ENCODE measurements at regions not wholly inside any gene's neighbourhood (a gene's known extent, or its start where the extent isn't known, plus 50 kb on each side); places are given as distances from the start of the nearest gene placed in this dataset.

DNA sequence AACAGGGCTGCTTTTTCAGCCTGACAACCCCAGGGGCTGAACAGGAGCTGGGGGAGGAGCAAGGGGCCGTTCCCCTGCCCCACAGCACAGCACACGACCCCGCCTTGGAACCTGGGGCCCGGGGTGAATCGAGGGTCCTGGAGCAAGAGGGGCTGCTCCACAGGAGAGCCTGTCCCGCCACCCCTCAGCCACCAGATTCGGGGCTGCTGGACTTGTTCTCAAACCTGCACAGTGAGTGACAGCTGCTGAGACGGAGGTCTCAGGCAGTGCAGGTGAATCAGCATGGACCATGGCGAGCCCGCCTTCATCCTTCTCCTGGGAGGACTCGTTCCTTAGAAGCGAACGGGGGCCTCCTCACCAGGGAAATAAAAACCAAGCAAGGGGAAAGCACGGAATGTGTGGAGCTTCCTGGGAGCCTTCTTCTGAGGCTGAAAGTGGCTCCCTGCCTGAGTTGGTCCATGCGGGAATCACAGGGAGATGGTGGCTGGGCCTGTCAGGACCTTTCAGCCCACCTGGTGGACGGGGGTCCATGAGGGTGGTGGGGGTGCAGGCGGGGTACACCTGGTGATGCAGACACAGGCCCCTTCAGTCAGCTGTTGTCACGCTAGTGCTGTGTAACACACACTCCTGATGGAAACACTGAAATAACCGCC lies 125.4 kb downstream of the SIK1 start:
- TF ChIP-seq, protein P1, sequence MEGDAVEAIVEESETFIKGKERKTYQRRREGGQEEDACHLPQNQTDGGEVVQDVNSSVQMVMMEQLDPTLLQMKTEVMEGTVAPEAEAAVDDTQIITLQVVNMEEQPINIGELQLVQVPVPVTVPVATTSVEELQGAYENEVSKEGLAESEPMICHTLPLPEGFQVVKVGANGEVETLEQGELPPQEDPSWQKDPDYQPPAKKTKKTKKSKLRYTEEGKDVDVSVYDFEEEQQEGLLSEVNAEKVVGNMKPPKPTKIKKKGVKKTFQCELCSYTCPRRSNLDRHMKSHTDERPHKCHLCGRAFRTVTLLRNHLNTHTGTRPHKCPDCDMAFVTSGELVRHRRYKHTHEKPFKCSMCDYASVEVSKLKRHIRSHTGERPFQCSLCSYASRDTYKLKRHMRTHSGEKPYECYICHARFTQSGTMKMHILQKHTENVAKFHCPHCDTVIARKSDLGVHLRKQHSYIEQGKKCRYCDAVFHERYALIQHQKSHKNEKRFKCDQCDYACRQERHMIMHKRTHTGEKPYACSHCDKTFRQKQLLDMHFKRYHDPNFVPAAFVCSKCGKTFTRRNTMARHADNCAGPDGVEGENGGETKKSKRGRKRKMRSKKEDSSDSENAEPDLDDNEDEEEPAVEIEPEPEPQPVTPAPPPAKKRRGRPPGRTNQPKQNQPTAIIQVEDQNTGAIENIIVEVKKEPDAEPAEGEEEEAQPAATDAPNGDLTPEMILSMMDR (conservative IDR thresholded peaks at IDR 0.05; ENCODE audit: low read depth in 2 of 2) = no peak
- TF ChIP-seq, protein P2, sequence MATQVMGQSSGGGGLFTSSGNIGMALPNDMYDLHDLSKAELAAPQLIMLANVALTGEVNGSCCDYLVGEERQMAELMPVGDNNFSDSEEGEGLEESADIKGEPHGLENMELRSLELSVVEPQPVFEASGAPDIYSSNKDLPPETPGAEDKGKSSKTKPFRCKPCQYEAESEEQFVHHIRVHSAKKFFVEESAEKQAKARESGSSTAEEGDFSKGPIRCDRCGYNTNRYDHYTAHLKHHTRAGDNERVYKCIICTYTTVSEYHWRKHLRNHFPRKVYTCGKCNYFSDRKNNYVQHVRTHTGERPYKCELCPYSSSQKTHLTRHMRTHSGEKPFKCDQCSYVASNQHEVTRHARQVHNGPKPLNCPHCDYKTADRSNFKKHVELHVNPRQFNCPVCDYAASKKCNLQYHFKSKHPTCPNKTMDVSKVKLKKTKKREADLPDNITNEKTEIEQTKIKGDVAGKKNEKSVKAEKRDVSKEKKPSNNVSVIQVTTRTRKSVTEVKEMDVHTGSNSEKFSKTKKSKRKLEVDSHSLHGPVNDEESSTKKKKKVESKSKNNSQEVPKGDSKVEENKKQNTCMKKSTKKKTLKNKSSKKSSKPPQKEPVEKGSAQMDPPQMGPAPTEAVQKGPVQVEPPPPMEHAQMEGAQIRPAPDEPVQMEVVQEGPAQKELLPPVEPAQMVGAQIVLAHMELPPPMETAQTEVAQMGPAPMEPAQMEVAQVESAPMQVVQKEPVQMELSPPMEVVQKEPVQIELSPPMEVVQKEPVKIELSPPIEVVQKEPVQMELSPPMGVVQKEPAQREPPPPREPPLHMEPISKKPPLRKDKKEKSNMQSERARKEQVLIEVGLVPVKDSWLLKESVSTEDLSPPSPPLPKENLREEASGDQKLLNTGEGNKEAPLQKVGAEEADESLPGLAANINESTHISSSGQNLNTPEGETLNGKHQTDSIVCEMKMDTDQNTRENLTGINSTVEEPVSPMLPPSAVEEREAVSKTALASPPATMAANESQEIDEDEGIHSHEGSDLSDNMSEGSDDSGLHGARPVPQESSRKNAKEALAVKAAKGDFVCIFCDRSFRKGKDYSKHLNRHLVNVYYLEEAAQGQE (IDR thresholded peaks at IDR 0.05; ENCODE audit: unreplicated experiment) = no peak
- TF ChIP-seq POLR2AphosphoS5 (IDR thresholded peaks at IDR 0.05; ENCODE audit: low read depth) (no peak), EZH2 (IDR thresholded peaks at IDR 0.05; ENCODE audit: low read depth, unreplicated experiment) (no peak), JUNB (IDR thresholded peaks at IDR 0.05; ENCODE audit: unreplicated experiment) (no peak), NANOG (IDR thresholded peaks at IDR 0.05; ENCODE audit: borderline replicate concordance) (no peak), ZNF114 (CRISPR knock-in tag; IDR thresholded peaks at IDR 0.05) (no peak), EZH2phosphoT487 (IDR thresholded peaks at IDR 0.05; ENCODE audit: unreplicated experiment) (no peak), ZNF331 (CRISPR knock-in tag; IDR thresholded peaks at IDR 0.05; ENCODE audit: low read depth) (no peak), CREB1 (CRISPR knock-in tag; IDR thresholded peaks at IDR 0.05; ENCODE audit: low read depth) (no peak), STAT1 (IDR thresholded peaks at IDR 0.05; ENCODE audit: unreplicated experiment) (no peak)
- TF ChIP-seq, protein P3, sequence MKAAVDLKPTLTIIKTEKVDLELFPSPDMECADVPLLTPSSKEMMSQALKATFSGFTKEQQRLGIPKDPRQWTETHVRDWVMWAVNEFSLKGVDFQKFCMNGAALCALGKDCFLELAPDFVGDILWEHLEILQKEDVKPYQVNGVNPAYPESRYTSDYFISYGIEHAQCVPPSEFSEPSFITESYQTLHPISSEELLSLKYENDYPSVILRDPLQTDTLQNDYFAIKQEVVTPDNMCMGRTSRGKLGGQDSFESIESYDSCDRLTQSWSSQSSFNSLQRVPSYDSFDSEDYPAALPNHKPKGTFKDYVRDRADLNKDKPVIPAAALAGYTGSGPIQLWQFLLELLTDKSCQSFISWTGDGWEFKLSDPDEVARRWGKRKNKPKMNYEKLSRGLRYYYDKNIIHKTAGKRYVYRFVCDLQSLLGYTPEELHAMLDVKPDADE (IDR thresholded peaks at IDR 0.05) = no peak
- TF ChIP-seq, protein P4, sequence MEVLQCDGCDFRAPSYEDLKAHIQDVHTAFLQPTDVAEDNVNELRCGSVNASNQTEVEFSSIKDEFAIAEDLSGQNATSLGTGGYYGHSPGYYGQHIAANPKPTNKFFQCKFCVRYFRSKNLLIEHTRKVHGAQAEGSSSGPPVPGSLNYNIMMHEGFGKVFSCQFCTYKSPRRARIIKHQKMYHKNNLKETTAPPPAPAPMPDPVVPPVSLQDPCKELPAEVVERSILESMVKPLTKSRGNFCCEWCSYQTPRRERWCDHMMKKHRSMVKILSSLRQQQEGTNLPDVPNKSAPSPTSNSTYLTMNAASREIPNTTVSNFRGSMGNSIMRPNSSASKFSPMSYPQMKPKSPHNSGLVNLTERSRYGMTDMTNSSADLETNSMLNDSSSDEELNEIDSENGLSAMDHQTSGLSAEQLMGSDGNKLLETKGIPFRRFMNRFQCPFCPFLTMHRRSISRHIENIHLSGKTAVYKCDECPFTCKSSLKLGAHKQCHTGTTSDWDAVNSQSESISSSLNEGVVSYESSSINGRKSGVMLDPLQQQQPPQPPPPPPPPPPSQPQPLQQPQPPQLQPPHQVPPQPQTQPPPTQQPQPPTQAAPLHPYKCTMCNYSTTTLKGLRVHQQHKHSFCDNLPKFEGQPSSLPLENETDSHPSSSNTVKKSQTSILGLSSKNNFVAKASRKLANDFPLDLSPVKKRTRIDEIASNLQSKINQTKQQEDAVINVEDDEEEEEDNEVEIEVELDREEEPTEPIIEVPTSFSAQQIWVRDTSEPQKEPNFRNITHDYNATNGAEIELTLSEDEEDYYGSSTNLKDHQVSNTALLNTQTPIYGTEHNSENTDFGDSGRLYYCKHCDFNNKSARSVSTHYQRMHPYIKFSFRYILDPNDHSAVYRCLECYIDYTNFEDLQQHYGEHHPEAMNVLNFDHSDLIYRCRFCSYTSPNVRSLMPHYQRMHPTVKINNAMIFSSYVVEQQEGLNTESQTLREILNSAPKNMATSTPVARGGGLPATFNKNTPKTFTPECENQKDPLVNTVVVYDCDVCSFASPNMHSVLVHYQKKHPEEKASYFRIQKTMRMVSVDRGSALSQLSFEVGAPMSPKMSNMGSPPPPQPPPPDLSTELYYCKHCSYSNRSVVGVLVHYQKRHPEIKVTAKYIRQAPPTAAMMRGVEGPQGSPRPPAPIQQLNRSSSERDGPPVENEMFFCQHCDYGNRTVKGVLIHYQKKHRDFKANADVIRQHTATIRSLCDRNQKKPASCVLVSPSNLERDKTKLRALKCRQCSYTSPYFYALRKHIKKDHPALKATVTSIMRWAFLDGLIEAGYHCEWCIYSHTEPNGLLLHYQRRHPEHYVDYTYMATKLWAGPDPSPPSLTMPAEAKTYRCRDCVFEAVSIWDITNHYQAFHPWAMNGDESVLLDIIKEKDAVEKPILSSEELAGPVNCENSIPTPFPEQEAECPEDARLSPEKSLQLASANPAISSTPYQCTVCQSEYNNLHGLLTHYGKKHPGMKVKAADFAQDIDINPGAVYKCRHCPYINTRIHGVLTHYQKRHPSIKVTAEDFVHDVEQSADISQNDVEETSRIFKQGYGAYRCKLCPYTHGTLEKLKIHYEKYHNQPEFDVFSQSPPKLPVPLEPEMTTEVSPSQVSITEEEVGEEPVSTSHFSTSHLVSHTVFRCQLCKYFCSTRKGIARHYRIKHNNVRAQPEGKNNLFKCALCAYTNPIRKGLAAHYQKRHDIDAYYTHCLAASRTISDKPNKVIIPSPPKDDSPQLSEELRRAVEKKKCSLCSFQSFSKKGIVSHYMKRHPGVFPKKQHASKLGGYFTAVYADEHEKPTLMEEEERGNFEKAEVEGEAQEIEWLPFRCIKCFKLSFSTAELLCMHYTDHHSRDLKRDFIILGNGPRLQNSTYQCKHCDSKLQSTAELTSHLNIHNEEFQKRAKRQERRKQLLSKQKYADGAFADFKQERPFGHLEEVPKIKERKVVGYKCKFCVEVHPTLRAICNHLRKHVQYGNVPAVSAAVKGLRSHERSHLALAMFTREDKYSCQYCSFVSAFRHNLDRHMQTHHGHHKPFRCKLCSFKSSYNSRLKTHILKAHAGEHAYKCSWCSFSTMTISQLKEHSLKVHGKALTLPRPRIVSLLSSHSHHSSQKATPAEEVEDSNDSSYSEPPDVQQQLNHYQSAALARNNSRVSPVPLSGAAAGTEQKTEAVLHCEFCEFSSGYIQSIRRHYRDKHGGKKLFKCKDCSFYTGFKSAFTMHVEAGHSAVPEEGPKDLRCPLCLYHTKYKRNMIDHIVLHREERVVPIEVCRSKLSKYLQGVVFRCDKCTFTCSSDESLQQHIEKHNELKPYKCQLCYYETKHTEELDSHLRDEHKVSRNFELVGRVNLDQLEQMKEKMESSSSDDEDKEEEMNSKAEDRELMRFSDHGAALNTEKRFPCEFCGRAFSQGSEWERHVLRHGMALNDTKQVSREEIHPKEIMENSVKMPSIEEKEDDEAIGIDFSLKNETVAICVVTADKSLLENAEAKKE (CRISPR knock-in tag; IDR thresholded peaks at IDR 0.05) = no peak

Measured in GM23338 (cell line).